ENCODE measurements at regions not wholly inside any gene's neighbourhood (a gene's known extent, or its start where the extent isn't known, plus 50 kb on each side); places are given as distances from the start of the nearest gene placed in this dataset.

- no peak for ATAC-seq (ENCODE audit: low FRiP score in 2 of 2)
- Histone ChIP-seq H3K27me3 (no peaks in the 10 kb centered on the region), H3K36me3 (no peaks in the 10 kb centered on the region), H3K4me1 (no peaks in the 10 kb centered on the region), H3K27ac (no peak overlapping the region), H3K9me3 (no peaks in the 10 kb centered on the region), H3K4me3 (no peak overlapping the region)
- TF ChIP-seq CTCF (IDR thresholded peaks at IDR 0.05) (no peak), POLR2AphosphoS5 (IDR thresholded peaks at IDR 0.05) (no peak), POLR2A (IDR thresholded peaks at IDR 0.05) (no peak), EP300 (IDR thresholded peaks at IDR 0.05) (no peak)
- 88 to 96% methylated on average over 5 of the region's 5 CpGs for WGBS, 2 donors
- no peak for DNase-seq
Measured at GRCh38 chr16:82379551-82379950, 209.5 kb upstream of the MPHOSPH6 start.

GRCh38 chr16:82373976-82374375 lies 204.0 kb upstream of the MPHOSPH6 start:
- Histone ChIP-seq H3K27ac (no peak overlapping the region), H3K27me3 (no peaks in the 10 kb centered on the region), H3K36me3 (no peaks in the 10 kb centered on the region), H3K4me3 (no peak overlapping the region), H3K4me1 (no peaks in the 10 kb centered on the region), H3K9me3 (no peaks in the 10 kb centered on the region)
- ATAC-seq (ENCODE audit: low FRiP score in 2 of 2): no peak
- TF ChIP-seq CTCF (IDR thresholded peaks at IDR 0.05) (no peak), POLR2AphosphoS5 (IDR thresholded peaks at IDR 0.05) (no peak), EP300 (IDR thresholded peaks at IDR 0.05) (no peak), POLR2A (IDR thresholded peaks at IDR 0.05) (no peak)
- WGBS, 2 donors: 57 to 81% methylated on average over 2 of the region's 2 CpGs
- no peak for DNase-seq

GRCh38 chr16:82370282-82370681 lies 200.3 kb upstream of the MPHOSPH6 start:
- H3K27ac ChIP-seq: no peak overlapping the region
- H3K36me3 ChIP-seq: no peaks in the 10 kb centered on the region
- H3K9me3 ChIP-seq: no peaks in the 10 kb centered on the region
- H3K27me3 ChIP-seq: no peaks in the 10 kb centered on the region
- DNase-seq (no peak), ATAC-seq (ENCODE audit: low FRiP score in 2 of 2) (no peak)
- no peak for TF ChIP-seq POLR2A (IDR thresholded peaks at IDR 0.05)
- TF ChIP-seq POLR2AphosphoS5 (IDR thresholded peaks at IDR 0.05): no peak
- no peak for TF ChIP-seq CTCF (IDR thresholded peaks at IDR 0.05)
- no peak for TF ChIP-seq EP300 (IDR thresholded peaks at IDR 0.05)
- H3K4me1 ChIP-seq: no peaks in the 10 kb centered on the region
- whole genome bisulfite sequencing, 2 donors: 100% methylated on average over 1 of the region's 1 CpG
- H3K4me3 ChIP-seq: no peak overlapping the region

- TF ChIP-seq EP300 (IDR thresholded peaks at IDR 0.05): no peak
- peak in 2 of 6 experiments; percentile 14 to 18 for TF ChIP-seq CTCF (IDR thresholded peaks at IDR 0.05)
- Histone ChIP-seq H3K27me3 (no peaks in the 10 kb centered on the region), H3K9me3 (no peaks in the 10 kb centered on the region), H3K4me3 (no peak overlapping the region), H3K4me1 (no peaks in the 10 kb centered on the region), H3K36me3 (no peaks in the 10 kb centered on the region), H3K27ac (no peak overlapping the region)
- ATAC-seq (ENCODE audit: low FRiP score in 2 of 2) (peak in 1 of 2 donors; percentile 11), DNase-seq (no peak)
Measured at GRCh38 chr16:82368041-82368440, 198.0 kb upstream of the MPHOSPH6 start.

GRCh38 chr16:82366462-82366861 lies 196.4 kb upstream of the MPHOSPH6 start:
- TF ChIP-seq POLR2A (IDR thresholded peaks at IDR 0.05) (no peak), POLR2AphosphoS5 (IDR thresholded peaks at IDR 0.05) (no peak), CTCF (IDR thresholded peaks at IDR 0.05) (no peak), EP300 (IDR thresholded peaks at IDR 0.05) (no peak)
- Histone ChIP-seq H3K9me3 (no peaks in the 10 kb centered on the region), H3K4me3 (no peak overlapping the region), H3K36me3 (no peaks in the 10 kb centered on the region), H3K27ac (no peak overlapping the region), H3K4me1 (no peaks in the 10 kb centered on the region), H3K27me3 (no peaks in the 10 kb centered on the region)
- WGBS, 2 donors: 93 to 97% methylated on average over 2 of the region's 2 CpGs
- DNase-seq (no peak), ATAC-seq (ENCODE audit: low FRiP score in 2 of 2) (no peak)

Measured in upper lobe of left lung (tissue), 6 donors.